ENCODE measurements at regions not wholly inside any gene's neighbourhood (a gene's known extent, or its start where the extent isn't known, plus 50 kb on each side); places are given as distances from the start of the nearest gene placed in this dataset.

- Histone ChIP-seq H3K27me3 (ENCODE audit: control insufficient read depth in 2 of 2, insufficient read depth in 2 of 2, low read length in 2 of 2) (no peaks in the 10 kb centered on the region), H3K9me3 (replicated peaks; ENCODE audit: control insufficient read depth, insufficient read depth, low read length) (no peaks in the 10 kb centered on the region), H4K20me1 (replicated peaks; ENCODE audit: control insufficient read depth, extremely low read depth, insufficient read depth, low read length) (no peaks in the 10 kb centered on the region), H3K9me1 (replicated peaks; ENCODE audit: control insufficient read depth, extremely low read depth, insufficient read depth, low read length) (no peaks in the 10 kb centered on the region), H3K4me3 (replicated peaks in 1 of 3; ENCODE audit: insufficient read depth in 1 of 3, low read depth in 1 of 3, low read length in 3 of 3) (no peak overlapping the region), H3K4me2 (ENCODE audit: insufficient read depth, low read length) (no peak overlapping the region), H2AFZ (ENCODE audit: low read depth, low read length) (no peak overlapping the region), H3K36me3 (ENCODE audit: control insufficient read depth in 2 of 2, extremely low read depth in 1 of 2, insufficient read depth in 2 of 2, low read length in 2 of 2) (no peaks in the 10 kb centered on the region), H3K4me1 (ENCODE audit: control insufficient read depth, extremely low read depth, insufficient read depth, low read length) (no peaks in the 10 kb centered on the region), H3K79me2 (ENCODE audit: control insufficient read depth, insufficient read depth, low read length) (no peaks in the 10 kb centered on the region), H3K27ac (ENCODE audit: insufficient read depth, low read depth, low read length) (no peak overlapping the region), H3K9ac (replicated peaks; ENCODE audit: extremely low read depth, insufficient read depth, low read length) (no peak overlapping the region)
- CTCF ChIA-PET, result no interaction called here
- no peak for FAIRE-seq
- intact Hi-C loops (cut with micrococcal nuclease), result no loop called here
- dilution Hi-C loops (cut with MboI; ENCODE audit: extremely low pct_ligation_motif_present, low sequenced_read_pairs), result no loop called here
- POLR2A ChIA-PET, result no interaction called here
- DNase-seq (ENCODE audit: low read depth, low spot score), result no peak
- TF ChIP-seq POLR2AphosphoS5 (IDR thresholded peaks at IDR 0.05; ENCODE audit: insufficient read depth, low read depth, low read length) (no peak), POLR2A (IDR thresholded peaks at IDR 0.05; ENCODE audit: low read depth, low read length) (no peak), EZH2 (IDR thresholded peaks at IDR 0.05; ENCODE audit: borderline replicate concordance, low read depth, low read length, severe bottlenecking) (no peak)
- BruUV-seq (replicated peaks), result no TSS peak
Observed at GRCh38 chr5:6166698-6167394, 211.5 kb downstream of the MED10 start.

- no peak for TF ChIP-seq POLR2A (IDR thresholded peaks at IDR 0.05; ENCODE audit: low read depth, low read length)
- TF ChIP-seq POLR2AphosphoS5 (IDR thresholded peaks at IDR 0.05; ENCODE audit: insufficient read depth, low read depth, low read length), result no peak
- no peak for TF ChIP-seq MAX (IDR thresholded peaks at IDR 0.05; ENCODE audit: insufficient read depth, insufficient read length)
- TF ChIP-seq CTCF (IDR thresholded peaks at IDR 0.05; ENCODE audit: extremely low read depth in 1 of 2, insufficient read depth in 1 of 2, low read depth in 1 of 2, low read length in 2 of 2), result no peak
- no peak for TF ChIP-seq GATA2 (IDR thresholded peaks at IDR 0.05; ENCODE audit: insufficient read depth, insufficient read length, low read depth, low read length)
- TF ChIP-seq MYC (IDR thresholded peaks at IDR 0.05; ENCODE audit: low read depth, low read length), result no peak
- no peak for TF ChIP-seq EZH2 (IDR thresholded peaks at IDR 0.05; ENCODE audit: borderline replicate concordance, low read depth, low read length, severe bottlenecking)
- no peak for TF ChIP-seq JUN (IDR thresholded peaks at IDR 0.05; ENCODE audit: borderline replicate concordance, insufficient read depth, insufficient read length, low read depth)
- no peak for TF ChIP-seq FOS (IDR thresholded peaks at IDR 0.05; ENCODE audit: borderline replicate concordance, insufficient read depth, low read length)
- Histone ChIP-seq H3K79me2 (ENCODE audit: control insufficient read depth, insufficient read depth, low read length) (no peaks in the 10 kb centered on the region), H3K27ac (ENCODE audit: insufficient read depth, low read depth, low read length) (no peak overlapping the region), H3K4me2 (ENCODE audit: insufficient read depth, low read length) (no peak overlapping the region), H3K9me1 (replicated peaks; ENCODE audit: control insufficient read depth, extremely low read depth, insufficient read depth, low read length) (no peaks in the 10 kb centered on the region), H3K36me3 (ENCODE audit: control insufficient read depth in 2 of 2, extremely low read depth in 1 of 2, insufficient read depth in 2 of 2, low read length in 2 of 2) (no peaks in the 10 kb centered on the region), H3K27me3 (ENCODE audit: control insufficient read depth in 2 of 2, insufficient read depth in 2 of 2, low read length in 2 of 2) (no peaks in the 10 kb centered on the region), H3K9me3 (replicated peaks; ENCODE audit: control insufficient read depth, insufficient read depth, low read length) (no peaks in the 10 kb centered on the region), H3K4me3 (replicated peaks in 1 of 3; ENCODE audit: insufficient read depth in 1 of 3, low read depth in 1 of 3, low read length in 3 of 3) (no peak overlapping the region), H3K9ac (replicated peaks; ENCODE audit: extremely low read depth, insufficient read depth, low read length) (no peak overlapping the region), H2AFZ (ENCODE audit: low read depth, low read length) (no peak overlapping the region), H3K4me1 (ENCODE audit: control insufficient read depth, extremely low read depth, insufficient read depth, low read length) (no peaks in the 10 kb centered on the region), H4K20me1 (replicated peaks; ENCODE audit: control insufficient read depth, extremely low read depth, insufficient read depth, low read length) (no peaks in the 10 kb centered on the region)
- FAIRE-seq, result no peak
- ChIA-PET POLR2A (no interaction called here), CTCF (no interaction called here)
- dilution Hi-C loops (cut with MboI; ENCODE audit: extremely low pct_ligation_motif_present, low sequenced_read_pairs), result no loop called here
- intact Hi-C loops (cut with micrococcal nuclease), result no loop called here
- BruUV-seq (replicated peaks), result no TSS peak
- no peak for DNase-seq (ENCODE audit: low read depth, low spot score)
Observed at GRCh38 chr5:6163913-6164312, 214.4 kb downstream of the MED10 start.
